ENCODE measurements at regions not wholly inside any gene's neighbourhood (a gene's known extent, or its start where the extent isn't known, plus 50 kb on each side); places are given as distances from the start of the nearest gene placed in this dataset.

- no peaks in the 10 kb centered on the region for H3K27me3 ChIP-seq (replicated peaks)
- no peak for DNase-seq
- H3K4me3 ChIP-seq (ENCODE audit: low read depth, low read length): no peak overlapping the region
- in situ Hi-C loops (cut with HindIII; ENCODE audit: low pct_ligation_motif_present, low sequenced_read_pairs): no loop called here
- TF ChIP-seq, protein P1, sequence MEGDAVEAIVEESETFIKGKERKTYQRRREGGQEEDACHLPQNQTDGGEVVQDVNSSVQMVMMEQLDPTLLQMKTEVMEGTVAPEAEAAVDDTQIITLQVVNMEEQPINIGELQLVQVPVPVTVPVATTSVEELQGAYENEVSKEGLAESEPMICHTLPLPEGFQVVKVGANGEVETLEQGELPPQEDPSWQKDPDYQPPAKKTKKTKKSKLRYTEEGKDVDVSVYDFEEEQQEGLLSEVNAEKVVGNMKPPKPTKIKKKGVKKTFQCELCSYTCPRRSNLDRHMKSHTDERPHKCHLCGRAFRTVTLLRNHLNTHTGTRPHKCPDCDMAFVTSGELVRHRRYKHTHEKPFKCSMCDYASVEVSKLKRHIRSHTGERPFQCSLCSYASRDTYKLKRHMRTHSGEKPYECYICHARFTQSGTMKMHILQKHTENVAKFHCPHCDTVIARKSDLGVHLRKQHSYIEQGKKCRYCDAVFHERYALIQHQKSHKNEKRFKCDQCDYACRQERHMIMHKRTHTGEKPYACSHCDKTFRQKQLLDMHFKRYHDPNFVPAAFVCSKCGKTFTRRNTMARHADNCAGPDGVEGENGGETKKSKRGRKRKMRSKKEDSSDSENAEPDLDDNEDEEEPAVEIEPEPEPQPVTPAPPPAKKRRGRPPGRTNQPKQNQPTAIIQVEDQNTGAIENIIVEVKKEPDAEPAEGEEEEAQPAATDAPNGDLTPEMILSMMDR (IDR thresholded peaks at IDR 0.05; ENCODE audit: low read depth, low read length, missing control alignments): no peak
- no peak overlapping the region for H3K27ac ChIP-seq
- H3K36me3 ChIP-seq (replicated peaks): no peaks in the 10 kb centered on the region
These were observed 212.7 kb downstream of the SH3BGRL start for GRCh38 chrX:81414630-81415029.
